ENCODE measurements at regions not wholly inside any gene's neighbourhood (a gene's known extent, or its start where the extent isn't known, plus 50 kb on each side); places are given as distances from the start of the nearest gene placed in this dataset.

- ChIA-PET POLR2A (no interaction called here), CTCF (no interaction called here)
- no TSS peak for BruUV-seq (replicated peaks)
- Histone ChIP-seq H3K4me1 (ENCODE audit: control insufficient read depth, extremely low read depth, insufficient read depth, low read length) (no peaks in the 10 kb centered on the region), H3K4me3 (replicated peaks in 1 of 3; ENCODE audit: insufficient read depth in 1 of 3, low read depth in 1 of 3, low read length in 3 of 3) (no peak overlapping the region), H3K27ac (ENCODE audit: insufficient read depth, low read depth, low read length) (no peak overlapping the region), H3K36me3 (ENCODE audit: control insufficient read depth in 2 of 2, extremely low read depth in 1 of 2, insufficient read depth in 2 of 2, low read length in 2 of 2) (no peaks in the 10 kb centered on the region), H4K20me1 (replicated peaks; ENCODE audit: control insufficient read depth, extremely low read depth, insufficient read depth, low read length) (no peaks in the 10 kb centered on the region), H3K9me1 (replicated peaks; ENCODE audit: control insufficient read depth, extremely low read depth, insufficient read depth, low read length) (no peaks in the 10 kb centered on the region), H3K27me3 (ENCODE audit: control insufficient read depth in 2 of 2, insufficient read depth in 2 of 2, low read length in 2 of 2) (no peaks in the 10 kb centered on the region), H2AFZ (ENCODE audit: low read depth, low read length) (no peak overlapping the region), H3K9ac (replicated peaks; ENCODE audit: extremely low read depth, insufficient read depth, low read length) (no peak overlapping the region), H3K9me3 (replicated peaks; ENCODE audit: control insufficient read depth, insufficient read depth, low read length) (no peaks in the 10 kb centered on the region), H3K4me2 (ENCODE audit: insufficient read depth, low read length) (no peak overlapping the region), H3K79me2 (ENCODE audit: control insufficient read depth, insufficient read depth, low read length) (no peaks in the 10 kb centered on the region)
- FAIRE-seq (no peak), DNase-seq (ENCODE audit: low read depth, low spot score) (no peak)
- intact Hi-C loops (cut with micrococcal nuclease): no loop called here
- dilution Hi-C loops (cut with MboI; ENCODE audit: extremely low pct_ligation_motif_present, low sequenced_read_pairs): loop anchor here (25.0 kb wide), 1 partner anchor 196 kb away; no protein-coding TSS in a partner anchor
- TF ChIP-seq POLR2AphosphoS5 (IDR thresholded peaks at IDR 0.05; ENCODE audit: insufficient read depth, low read depth, low read length): no peak
- TF ChIP-seq MYC (IDR thresholded peaks at IDR 0.05; ENCODE audit: low read depth, low read length): no peak
- no peak for TF ChIP-seq JUN (IDR thresholded peaks at IDR 0.05; ENCODE audit: borderline replicate concordance, insufficient read depth, insufficient read length, low read depth)
- TF ChIP-seq EZH2 (IDR thresholded peaks at IDR 0.05; ENCODE audit: borderline replicate concordance, low read depth, low read length, severe bottlenecking): no peak
- no peak for TF ChIP-seq CTCF (IDR thresholded peaks at IDR 0.05; ENCODE audit: extremely low read depth in 1 of 2, insufficient read depth in 1 of 2, low read depth in 1 of 2, low read length in 2 of 2)
- no peak for TF ChIP-seq POLR2A (IDR thresholded peaks at IDR 0.05; ENCODE audit: low read depth, low read length)
- TF ChIP-seq FOS (IDR thresholded peaks at IDR 0.05; ENCODE audit: borderline replicate concordance, insufficient read depth, low read length): no peak
- TF ChIP-seq GATA2 (IDR thresholded peaks at IDR 0.05; ENCODE audit: insufficient read depth, insufficient read length, low read depth, low read length): no peak
- no peak for TF ChIP-seq MAX (IDR thresholded peaks at IDR 0.05; ENCODE audit: insufficient read depth, insufficient read length)
Observed at GRCh38 chr7:18366394-18366793, 129.2 kb upstream of the HDAC9 start.

All from endothelial cell of umbilical vein (primary cell).